OCI-LY7 (cell line): ENCODE measurements at regions not wholly inside any gene's neighbourhood (a gene's known extent, or its start where the extent isn't known, plus 50 kb on each side); places are given as distances from the start of the nearest gene placed in this dataset.

Source experiments
- BruUV-seq: library from RNA; stranded (reverse); fragments of 400-500 nt; replicated peaks from 2 replicates; lab custom pipeline; 2021; lab: Mats Ljungman, UMichigan
- CTCF ChIA-PET: fragments of 300-600 bp; sonication (Branson Sonifier 250); formaldehyde crosslinking; loops from one replicate; lab custom pipeline; 2022; ENCODE audit warnings: antibody characterized with exemption; ENCODE audit not compliant: unreplicated experiment; lab: Charles Lee
- POLR2A ChIA-PET: fragments of 300-600 bp; sonication (Branson Sonifier 250); formaldehyde crosslinking; loops from one replicate; lab custom pipeline; 2022; ENCODE audit warnings: antibody characterized with exemption; lab: Charles Lee
- DNase-seq: peaks from one replicate; pipeline ENCODE4 v3.0.0-alpha.2; 2015; ENCODE audit warnings: low spot score
- H2AFZ ChIP-seq: fragments of 200-600 bp; sonication (generic), shearing (Covaris generic); 2 replicates; pipeline ENCODE4 v1.6.1; 2014; ENCODE audit warnings: mild to moderate bottlenecking, antibody characterized with exemption, low read length, moderate library complexity
- H3K27ac ChIP-seq: fragments of 200-600 bp; sonication (generic); 2 replicates; pipeline ENCODE4 v1.5.1; 2014; ENCODE audit warnings: mixed run types, low read depth, mild to moderate bottlenecking, moderate library complexity, low read length, inconsistent platforms; ENCODE audit not compliant: poor library complexity, severe bottlenecking
- H3K36me3 ChIP-seq: fragments of 200-600 bp; sonication (generic); 2 replicates; pipeline ENCODE4 v1.6.1; 2014; ENCODE audit warnings: mild to moderate bottlenecking, antibody characterized with exemption, low read length, moderate library complexity, mixed read lengths; ENCODE audit not compliant: insufficient read depth
- H3K4me1 ChIP-seq: fragments of 200-600 bp; sonication (generic); 2 replicates; pipeline ENCODE4 v1.5.1; 2014; ENCODE audit warnings: mild to moderate bottlenecking, low read length; ENCODE audit not compliant: insufficient read depth, poor library complexity, severe bottlenecking
- H3K4me2 ChIP-seq: fragments of 200-600 bp; sonication (generic); 2 replicates; pipeline ENCODE4 v1.6.1; 2014; ENCODE audit warnings: mild to moderate bottlenecking, low read length
- H3K4me3 ChIP-seq: fragments of 200-600 bp; sonication (generic); 2 replicates; pipeline ENCODE4 v1.5.1; 2014; ENCODE audit warnings: mild to moderate bottlenecking, low read depth, low read length; ENCODE audit not compliant: poor library complexity, severe bottlenecking
- H3K79me2 ChIP-seq: fragments of 200-600 bp; sonication (generic); 2 replicates; pipeline ENCODE4 v1.6.1; 2016; ENCODE audit warnings: low read depth, mild to moderate bottlenecking, low read length, moderate library complexity, mixed read lengths; ENCODE audit not compliant: insufficient read depth
- H3K9me2 ChIP-seq: fragments of 200-600 bp; sonication (generic); 2 replicates; pipeline ENCODE4 v1.6.1; 2016; ENCODE audit warnings: mild to moderate bottlenecking, low read length, mixed read lengths; ENCODE audit not compliant: insufficient read depth
- H3K9me3 ChIP-seq: fragments of 200-600 bp; sonication (generic); 2 replicates; pipeline ENCODE4 v1.6.1; 2014; ENCODE audit warnings: mild to moderate bottlenecking, mixed run types, low read length, mixed read lengths
- H4K20me1 ChIP-seq: fragments of 200-600 bp; sonication (generic); 2 replicates; pipeline ENCODE4 v1.6.1; 2014; ENCODE audit warnings: mild to moderate bottlenecking, antibody characterized with exemption, low read length, moderate library complexity, mixed read lengths; ENCODE audit not compliant: insufficient read depth
- EZH2phosphoT487 ChIP-seq: fragments of 200-600 bp; sonication (generic); IDR thresholded peaks from 2 replicates; pipeline ENCODE4 v1.6.1; 2018; ENCODE audit warnings: low read depth, borderline replicate concordance, mild to moderate bottlenecking, mixed run types, antibody characterized with exemption, low read length, moderate library complexity, mixed read lengths
- intact Hi-C: fragments of 100-400 bp; cut with micrococcal nuclease; formaldehyde crosslinking; loops from one replicate; pipeline ENCODE4 v1.10.0; 2022; ENCODE audit not compliant: unreplicated experiment
- TF ChIP-seq, protein P1 (sequence below): fragments of 200-600 bp; sonication (generic); conservative IDR thresholded peaks from 2 replicates; pipeline ENCODE4 v1.5.1; 2014; ENCODE audit warnings: mild to moderate bottlenecking, antibody characterized with exemption, low read length, moderate library complexity, mixed read lengths

DNA sequence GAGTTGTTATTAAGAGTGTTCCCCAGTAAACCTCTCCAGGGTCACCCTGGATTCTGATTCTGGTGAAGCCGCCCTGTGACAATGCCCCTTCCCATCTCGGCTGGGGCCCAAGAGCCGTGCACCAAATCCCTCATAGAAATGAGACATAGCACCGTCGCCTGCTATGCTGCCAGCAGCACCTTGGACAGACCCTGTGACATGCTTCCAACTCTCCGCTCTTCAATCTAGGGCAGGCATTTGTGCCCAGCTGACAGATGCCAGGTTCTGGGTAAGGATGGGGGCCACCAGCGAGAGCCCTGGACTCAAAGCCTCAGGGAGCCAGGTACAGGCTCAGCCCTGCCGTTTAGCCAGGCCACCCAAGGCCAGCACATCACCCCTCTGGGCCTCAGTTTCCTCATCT lies 55.8 kb upstream of the TCF20 start:
- ChIA-PET POLR2A (no interaction called here), CTCF (no interaction called here)
- H3K79me2 ChIP-seq, result no peaks in the 10 kb centered on the region
- no peak overlapping the region for H3K27ac ChIP-seq
- no peak overlapping the region for H3K4me2 ChIP-seq
- no peaks in the 10 kb centered on the region for H3K9me3 ChIP-seq
- H4K20me1 ChIP-seq, result no peaks in the 10 kb centered on the region
- no peak overlapping the region for H2AFZ ChIP-seq
- H3K9me2 ChIP-seq, result no peaks in the 10 kb centered on the region
- peaks cover 30% of the 10 kb centered on the region for H3K4me1 ChIP-seq
- no peak for DNase-seq
- BruUV-seq, result no TSS peak
- intact Hi-C loops, result no loop called here
- no peak for TF ChIP-seq EZH2phosphoT487
- TF ChIP-seq, protein P1, sequence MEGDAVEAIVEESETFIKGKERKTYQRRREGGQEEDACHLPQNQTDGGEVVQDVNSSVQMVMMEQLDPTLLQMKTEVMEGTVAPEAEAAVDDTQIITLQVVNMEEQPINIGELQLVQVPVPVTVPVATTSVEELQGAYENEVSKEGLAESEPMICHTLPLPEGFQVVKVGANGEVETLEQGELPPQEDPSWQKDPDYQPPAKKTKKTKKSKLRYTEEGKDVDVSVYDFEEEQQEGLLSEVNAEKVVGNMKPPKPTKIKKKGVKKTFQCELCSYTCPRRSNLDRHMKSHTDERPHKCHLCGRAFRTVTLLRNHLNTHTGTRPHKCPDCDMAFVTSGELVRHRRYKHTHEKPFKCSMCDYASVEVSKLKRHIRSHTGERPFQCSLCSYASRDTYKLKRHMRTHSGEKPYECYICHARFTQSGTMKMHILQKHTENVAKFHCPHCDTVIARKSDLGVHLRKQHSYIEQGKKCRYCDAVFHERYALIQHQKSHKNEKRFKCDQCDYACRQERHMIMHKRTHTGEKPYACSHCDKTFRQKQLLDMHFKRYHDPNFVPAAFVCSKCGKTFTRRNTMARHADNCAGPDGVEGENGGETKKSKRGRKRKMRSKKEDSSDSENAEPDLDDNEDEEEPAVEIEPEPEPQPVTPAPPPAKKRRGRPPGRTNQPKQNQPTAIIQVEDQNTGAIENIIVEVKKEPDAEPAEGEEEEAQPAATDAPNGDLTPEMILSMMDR, result no peak
- H3K36me3 ChIP-seq, result no peaks in the 10 kb centered on the region
- H3K4me3 ChIP-seq, result no peak overlapping the region

DNA sequence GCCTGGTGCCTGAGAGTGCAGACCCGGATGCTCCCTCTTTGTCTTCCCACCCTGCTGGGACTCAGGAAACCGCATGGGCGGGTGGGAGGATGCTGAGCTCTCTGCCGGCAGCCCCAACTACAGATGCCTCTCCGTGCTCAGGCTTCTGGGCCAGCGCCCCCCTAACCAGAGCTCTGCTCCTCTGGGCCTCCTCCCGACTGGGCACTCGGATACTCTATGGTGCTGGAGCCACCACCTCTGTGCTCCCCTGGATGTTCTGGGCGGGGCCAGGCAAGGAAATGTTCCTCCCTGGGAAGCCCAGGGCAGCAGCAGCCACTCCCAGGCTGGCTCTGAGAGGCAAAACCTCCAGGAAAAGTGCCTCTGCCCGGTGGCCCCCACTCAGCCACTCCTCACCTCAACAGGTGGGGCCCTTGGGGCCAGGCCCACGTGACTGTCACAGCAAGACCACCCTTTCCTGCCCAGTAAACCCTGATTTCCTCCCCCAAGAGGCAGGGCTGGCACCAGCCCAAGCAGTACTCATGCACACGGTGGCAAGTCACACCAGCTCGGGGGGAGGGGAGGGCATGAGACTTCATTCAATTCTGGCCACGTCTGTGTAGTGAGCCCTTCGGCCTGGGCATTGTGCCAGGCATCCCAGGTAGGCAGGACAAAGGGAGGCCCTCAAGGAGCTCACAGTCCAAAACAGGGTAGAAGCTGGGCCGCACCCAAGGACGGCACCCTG lies 54.7 kb upstream of the TCF20 start:
- intact Hi-C loops, result no loop called here
- no peak overlapping the region for H3K4me3 ChIP-seq
- BruUV-seq, result no TSS peak
- no peaks in the 10 kb centered on the region for H3K9me3 ChIP-seq
- peak overlapping the region; percentile 12 for H3K4me2 ChIP-seq
- H3K79me2 ChIP-seq, result no peaks in the 10 kb centered on the region
- ChIA-PET POLR2A (interaction anchor here (0.5 kb wide), 1 partner anchor 161 kb away, joined by 4 read pairs; no protein-coding TSS in a partner anchor), CTCF (no interaction called here)
- no peaks in the 10 kb centered on the region for H4K20me1 ChIP-seq
- peaks cover 24% of the 10 kb centered on the region for H3K4me1 ChIP-seq
- no peaks in the 10 kb centered on the region for H3K9me2 ChIP-seq
- TF ChIP-seq, protein P1, result no peak
- TF ChIP-seq EZH2phosphoT487, result no peak
- H2AFZ ChIP-seq, result peak overlapping the region; percentile 73
- no peak overlapping the region for H3K27ac ChIP-seq
- no peak for DNase-seq
- no peaks in the 10 kb centered on the region for H3K36me3 ChIP-seq

DNA sequence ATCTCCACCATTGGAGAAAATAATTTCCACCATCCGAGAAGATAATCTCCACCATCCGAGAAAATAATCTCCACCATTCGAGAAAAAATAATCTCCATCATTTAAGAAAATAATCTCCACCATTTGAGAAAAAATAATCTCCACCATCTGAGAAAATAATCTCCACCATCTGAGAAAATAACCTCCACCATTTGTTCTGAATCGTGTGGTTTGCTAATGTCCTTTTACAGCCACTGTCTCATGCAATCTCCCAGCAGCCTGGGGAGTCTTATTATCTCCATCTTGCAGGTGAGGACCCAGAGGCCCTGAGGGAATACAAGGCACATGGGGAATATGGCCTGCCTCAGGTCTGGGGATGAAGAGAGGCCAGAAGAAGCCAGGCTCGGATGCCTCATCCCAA lies 54.1 kb upstream of the TCF20 start:
- TF ChIP-seq EZH2phosphoT487, result no peak
- TF ChIP-seq, protein P1, result no peak
- intact Hi-C loops, result no loop called here
- H3K27ac ChIP-seq, result no peak overlapping the region
- H4K20me1 ChIP-seq, result no peaks in the 10 kb centered on the region
- H3K9me3 ChIP-seq, result no peaks in the 10 kb centered on the region
- H3K36me3 ChIP-seq, result no peaks in the 10 kb centered on the region
- H2AFZ ChIP-seq, result peak overlapping the region; percentile 73
- H3K4me2 ChIP-seq, result no peak overlapping the region
- no peaks in the 10 kb centered on the region for H3K9me2 ChIP-seq
- H3K4me1 ChIP-seq, result peaks cover 24% of the 10 kb centered on the region
- no TSS peak for BruUV-seq
- DNase-seq, result no peak
- H3K79me2 ChIP-seq, result no peaks in the 10 kb centered on the region
- POLR2A ChIA-PET, result no interaction called here
- H3K4me3 ChIP-seq, result no peak overlapping the region
- CTCF ChIA-PET, result no interaction called here
